ENCODE measurements at regions not wholly inside any gene's neighbourhood (a gene's known extent, or its start where the extent isn't known, plus 50 kb on each side); places are given as distances from the start of the nearest gene placed in this dataset.

- DNase-seq (ENCODE audit: low read depth) = no peak
- no peak for TF ChIP-seq CTCF (IDR thresholded peaks at IDR 0.05; ENCODE audit: low read length, missing control alignments)
- H3K4me3 ChIP-seq (replicated peaks; ENCODE audit: low read depth, low read length) = no peak overlapping the region
Measured at GRCh38 chr16:52209227-52209626, 337.7 kb downstream of the TOX3 start.

GRCh38 chr16:52203096-52203495 is 343.8 kb downstream of the TOX3 start:
- no peak for TF ChIP-seq CTCF (IDR thresholded peaks at IDR 0.05; ENCODE audit: low read length, missing control alignments)
- DNase-seq (ENCODE audit: low read depth) = no peak
- H3K4me3 ChIP-seq (replicated peaks; ENCODE audit: low read depth, low read length) = no peak overlapping the region

GRCh38 chr16:52193441-52193840 is 353.5 kb downstream of the TOX3 start:
- TF ChIP-seq CTCF (IDR thresholded peaks at IDR 0.05; ENCODE audit: low read length, missing control alignments) = no peak
- no peak overlapping the region for H3K4me3 ChIP-seq (replicated peaks; ENCODE audit: low read depth, low read length)
- no peak for DNase-seq (ENCODE audit: low read depth)

- no peak overlapping the region for H3K4me3 ChIP-seq (replicated peaks; ENCODE audit: low read depth, low read length)
- TF ChIP-seq CTCF (IDR thresholded peaks at IDR 0.05; ENCODE audit: low read length, missing control alignments) = peak; percentile 98
- DNase-seq (ENCODE audit: low read depth) = peak; percentile 80
Measured at GRCh38 chr16:52191531-52192134, 355.3 kb downstream of the TOX3 start.

GRCh38 chr16:52184336-52184735 is 362.6 kb downstream of the TOX3 start:
- TF ChIP-seq CTCF (IDR thresholded peaks at IDR 0.05; ENCODE audit: low read length, missing control alignments) = no peak
- no peak overlapping the region for H3K4me3 ChIP-seq (replicated peaks; ENCODE audit: low read depth, low read length)
- DNase-seq (ENCODE audit: low read depth) = no peak

GRCh38 chr16:52182840-52183239 is 364.1 kb downstream of the TOX3 start:
- DNase-seq (ENCODE audit: low read depth) = no peak
- no peak for TF ChIP-seq CTCF (IDR thresholded peaks at IDR 0.05; ENCODE audit: low read length, missing control alignments)
- no peak overlapping the region for H3K4me3 ChIP-seq (replicated peaks; ENCODE audit: low read depth, low read length)

- no peak for TF ChIP-seq CTCF (IDR thresholded peaks at IDR 0.05; ENCODE audit: low read length, missing control alignments)
- H3K4me3 ChIP-seq (replicated peaks; ENCODE audit: low read depth, low read length) = no peak overlapping the region
- DNase-seq (ENCODE audit: low read depth) = no peak
Measured at GRCh38 chr16:52174168-52174567, 372.8 kb downstream of the TOX3 start.

All from fibroblast of pulmonary artery (primary cell).